Astrocyte (in vitro differentiated cells and primary cell): ENCODE measurements at regions not wholly inside any gene's neighbourhood (a gene's known extent, or its start where the extent isn't known, plus 50 kb on each side); places are given as distances from the start of the nearest gene placed in this dataset.

Experiments
- DNase-seq: peaks from one replicate; pipeline ENCODE4 v3.0.0-alpha.2; 2010; ENCODE audit warnings: low read depth
- FAIRE-seq: peaks from 2 replicates; lab custom pipeline; 2011; peaks lifted over from hg19 to GRCh38; lab: Jason Lieb, UNC
- H2AFZ ChIP-seq: 2 replicates; pipeline ENCODE4 v1.6.0; 2012; ENCODE audit warnings: low read depth, low read length, inconsistent platforms
- H3K27ac ChIP-seq: 2 replicates; pipeline ENCODE4 v1.5.1; 2011; ENCODE audit warnings: low read depth, low read length, inconsistent platforms
- H3K27me3 ChIP-seq: 2 replicates; pipeline ENCODE4 v1.6.0; 2011; ENCODE audit warnings: low read length, inconsistent platforms; ENCODE audit not compliant: insufficient read depth
- H3K36me3 ChIP-seq: 2 replicates; pipeline ENCODE4 v1.5.1; 2011; ENCODE audit warnings: low read length, inconsistent platforms; ENCODE audit not compliant: insufficient read depth
- H3K4me1 ChIP-seq: 2 replicates; pipeline ENCODE4 v1.5.1; 2011; ENCODE audit warnings: low read length, inconsistent platforms; ENCODE audit not compliant: insufficient read depth
- H3K4me2 ChIP-seq: 2 replicates; pipeline ENCODE4 v1.6.0; 2012; ENCODE audit warnings: low read length, inconsistent platforms
- H3K4me3 ChIP-seq: 2 replicates; pipeline ENCODE4 v1.5.1; 2011; ENCODE audit warnings: low read depth, mild to moderate bottlenecking, low read length, inconsistent platforms; ENCODE audit not compliant: insufficient read depth
- H3K79me2 ChIP-seq: 2 replicates; pipeline ENCODE4 v1.6.0; 2012; ENCODE audit warnings: mild to moderate bottlenecking, low read length, inconsistent platforms; ENCODE audit not compliant: insufficient read depth
- H3K9ac ChIP-seq: 2 replicates; pipeline ENCODE4 v1.6.0; 2012; ENCODE audit warnings: mild to moderate bottlenecking, low read length, inconsistent platforms
- H3K9me3 ChIP-seq: 2 replicates; pipeline ENCODE4 v1.5.1; 2012; ENCODE audit warnings: low read depth, mild to moderate bottlenecking, low read length, inconsistent platforms; ENCODE audit not compliant: insufficient read depth
- H4K20me1 ChIP-seq: 2 replicates; pipeline ENCODE4 v1.6.0; 2012; ENCODE audit warnings: low read length, inconsistent platforms; ENCODE audit not compliant: insufficient read depth
- H3K27ac Mint-ChIP-seq: one replicate; pipeline ENCODE4 v1.8.0; 2021; ENCODE audit warnings: mild to moderate bottlenecking, mixed read lengths; ENCODE audit not compliant: unreplicated experiment
- H3K27me3 Mint-ChIP-seq: one replicate; pipeline ENCODE4 v1.8.0; 2021; ENCODE audit warnings: low read depth, mixed read lengths; ENCODE audit not compliant: unreplicated experiment
- H3K36me3 Mint-ChIP-seq: one replicate; pipeline ENCODE4 v1.8.0; 2021; ENCODE audit warnings: low read depth, mixed read lengths; ENCODE audit not compliant: unreplicated experiment
- H3K4me1 Mint-ChIP-seq: one replicate; pipeline ENCODE4 v1.8.0; 2021; ENCODE audit warnings: low read depth, mixed read lengths; ENCODE audit not compliant: unreplicated experiment
- H3K4me3 Mint-ChIP-seq: one replicate; pipeline ENCODE4 v1.8.0; 2021; ENCODE audit warnings: mild to moderate bottlenecking, moderate library complexity, mixed read lengths; ENCODE audit not compliant: unreplicated experiment
- H3K9me3 Mint-ChIP-seq: one replicate; pipeline ENCODE4 v1.8.0; 2021; ENCODE audit warnings: mild to moderate bottlenecking, mixed read lengths; ENCODE audit not compliant: unreplicated experiment
- CTCF ChIP-seq: IDR thresholded peaks from 2 replicates; pipeline ENCODE4 v1.5.1; 2011; ENCODE audit warnings: low read depth, mild to moderate bottlenecking, inconsistent platforms, low read length, moderate library complexity; ENCODE audit not compliant: insufficient read depth
- EZH2 ChIP-seq: IDR thresholded peaks from 2 replicates; pipeline ENCODE4 v1.6.1; 2012; ENCODE audit warnings: mild to moderate bottlenecking, low read length, inconsistent platforms; ENCODE audit not compliant: insufficient read depth

- Histone ChIP-seq H3K9me3 (no peaks in the 10 kb centered on the region), H3K79me2 (no peaks in the 10 kb centered on the region), H3K9ac (no peak overlapping the region), H3K4me3 (no peak overlapping the region), H3K36me3 (no peaks in the 10 kb centered on the region), H3K4me2 (peak overlapping the region; percentile 44), H4K20me1 (no peaks in the 10 kb centered on the region), H3K27me3 (no peaks in the 10 kb centered on the region), H2AFZ (no peak overlapping the region), H3K27ac (no peak overlapping the region), H3K4me1 (no peaks in the 10 kb centered on the region)
- Mint-ChIP-seq H3K27me3 (peaks cover 26% of the 10 kb centered on the region), H3K36me3 (no peaks in the 10 kb centered on the region), H3K4me1 (no peaks in the 10 kb centered on the region), H3K4me3 (no peak overlapping the region), H3K27ac (no peak overlapping the region), H3K9me3 (peaks cover 10% of the 10 kb centered on the region)
- FAIRE-seq (no peak), DNase-seq (peak; percentile 48)
- no peak for TF ChIP-seq EZH2
- TF ChIP-seq CTCF, result no peak
Observed at GRCh38 chr20:50366270-50367103, 143.7 kb upstream of the PTPN1 start.

GRCh38 chr20:50367104-50367674 is 143.0 kb upstream of the PTPN1 start:
- DNase-seq (no peak), FAIRE-seq (no peak)
- H3K27ac ChIP-seq, result no peak overlapping the region
- H3K4me3 ChIP-seq, result no peak overlapping the region
- H4K20me1 ChIP-seq, result no peaks in the 10 kb centered on the region
- no peak overlapping the region for H3K27ac Mint-ChIP-seq
- H3K9me3 Mint-ChIP-seq, result peaks cover 10% of the 10 kb centered on the region
- H3K79me2 ChIP-seq, result no peaks in the 10 kb centered on the region
- no peaks in the 10 kb centered on the region for H3K9me3 ChIP-seq
- no peak overlapping the region for H3K9ac ChIP-seq
- H2AFZ ChIP-seq, result no peak overlapping the region
- peaks cover 3% of the 10 kb centered on the region for H3K4me1 Mint-ChIP-seq
- TF ChIP-seq CTCF, result no peak
- TF ChIP-seq EZH2, result no peak
- no peaks in the 10 kb centered on the region for H3K27me3 ChIP-seq
- peaks cover 3% of the 10 kb centered on the region for H3K4me1 ChIP-seq
- H3K4me2 ChIP-seq, result peak overlapping the region; percentile 44
- no peaks in the 10 kb centered on the region for H3K36me3 Mint-ChIP-seq
- H3K4me3 Mint-ChIP-seq, result no peak overlapping the region
- peaks cover 26% of the 10 kb centered on the region for H3K27me3 Mint-ChIP-seq
- H3K36me3 ChIP-seq, result no peaks in the 10 kb centered on the region
